ENCODE measurements at regions not wholly inside any gene's neighbourhood (a gene's known extent, or its start where the extent isn't known, plus 50 kb on each side); places are given as distances from the start of the nearest gene placed in this dataset.

DNA sequence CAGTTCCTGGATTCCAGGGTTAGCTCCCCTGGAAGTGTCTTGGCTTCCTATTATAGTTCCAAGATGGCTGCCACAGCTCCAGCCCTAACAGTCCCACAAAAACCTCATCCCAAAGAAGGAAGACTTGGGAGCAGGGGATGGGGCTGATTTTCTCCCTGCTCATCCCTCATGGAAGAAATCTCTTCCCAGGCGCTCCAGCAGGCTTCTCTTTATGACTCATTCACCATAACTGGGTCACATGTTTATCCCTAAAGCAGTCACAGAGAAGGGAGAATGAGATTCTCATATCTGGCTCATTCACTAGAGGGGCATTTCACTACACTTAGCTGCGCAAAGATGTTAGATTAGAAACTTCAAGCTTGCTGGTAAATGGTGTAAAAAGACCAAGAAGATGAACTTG is 206.5 kb upstream of the IRX3 start:
- no peaks in the 10 kb centered on the region for H3K36me3 ChIP-seq
- DNase-seq (ENCODE audit: extremely low spot score) = no peak
- intact Hi-C loops (cut with DNase I) = no loop called here

DNA sequence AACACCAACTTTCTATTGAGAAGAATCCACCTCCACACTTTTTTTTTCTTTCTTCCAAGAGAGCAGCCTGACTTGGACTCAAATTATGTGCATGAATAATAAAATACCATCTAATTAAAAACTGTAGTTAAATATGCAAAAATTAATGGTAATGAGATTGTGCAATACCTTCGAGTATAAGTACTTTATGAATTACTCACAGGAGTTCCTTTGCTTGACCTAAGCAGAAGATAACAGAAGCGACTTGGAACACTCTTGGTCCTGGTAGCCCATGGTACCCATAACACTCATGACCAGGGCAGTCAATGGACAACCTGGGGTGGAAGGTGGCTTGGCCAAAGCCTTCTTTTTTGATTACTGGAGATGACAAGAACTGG is 203.5 kb upstream of the IRX3 start:
- Histone ChIP-seq H3K9me3 (no peaks in the 10 kb centered on the region), H3K4me1 (no peaks in the 10 kb centered on the region), H3K27ac (replicated peaks in 1 of 4) (no peak overlapping the region), H3K4me3 (no peak overlapping the region), H3K27me3 (peaks cover 0 to 6% (median 0%) of the 10 kb centered on the region in 4 donors), H3K36me3 (no peaks in the 10 kb centered on the region)
- intact Hi-C loops (cut with DNase I) = no loop called here
- TF ChIP-seq POLR2A (IDR thresholded peaks at IDR 0.05; ENCODE audit: low read depth) (no peak), EP300 (IDR thresholded peaks at IDR 0.05) (no peak), POLR2AphosphoS5 (IDR thresholded peaks at IDR 0.05) (no peak)
- TF ChIP-seq, protein P1, sequence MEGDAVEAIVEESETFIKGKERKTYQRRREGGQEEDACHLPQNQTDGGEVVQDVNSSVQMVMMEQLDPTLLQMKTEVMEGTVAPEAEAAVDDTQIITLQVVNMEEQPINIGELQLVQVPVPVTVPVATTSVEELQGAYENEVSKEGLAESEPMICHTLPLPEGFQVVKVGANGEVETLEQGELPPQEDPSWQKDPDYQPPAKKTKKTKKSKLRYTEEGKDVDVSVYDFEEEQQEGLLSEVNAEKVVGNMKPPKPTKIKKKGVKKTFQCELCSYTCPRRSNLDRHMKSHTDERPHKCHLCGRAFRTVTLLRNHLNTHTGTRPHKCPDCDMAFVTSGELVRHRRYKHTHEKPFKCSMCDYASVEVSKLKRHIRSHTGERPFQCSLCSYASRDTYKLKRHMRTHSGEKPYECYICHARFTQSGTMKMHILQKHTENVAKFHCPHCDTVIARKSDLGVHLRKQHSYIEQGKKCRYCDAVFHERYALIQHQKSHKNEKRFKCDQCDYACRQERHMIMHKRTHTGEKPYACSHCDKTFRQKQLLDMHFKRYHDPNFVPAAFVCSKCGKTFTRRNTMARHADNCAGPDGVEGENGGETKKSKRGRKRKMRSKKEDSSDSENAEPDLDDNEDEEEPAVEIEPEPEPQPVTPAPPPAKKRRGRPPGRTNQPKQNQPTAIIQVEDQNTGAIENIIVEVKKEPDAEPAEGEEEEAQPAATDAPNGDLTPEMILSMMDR (IDR thresholded peaks at IDR 0.05) = no peak
- no peak for DNase-seq (ENCODE audit: extremely low spot score)
- WGBS = 89% methylated on average over 2 of the region's 2 CpGs

More for the DNA sequence above, 206.5 kb upstream of the IRX3 start:
- Histone ChIP-seq H3K27me3 (peaks cover 0 to 6% (median 0%) of the 10 kb centered on the region in 4 donors), H3K4me3 (no peak overlapping the region), H3K27ac (replicated peaks in 1 of 4) (no peak overlapping the region), H3K4me1 (no peaks in the 10 kb centered on the region), H3K9me3 (peaks cover 0 to 4% (median 2%) of the 10 kb centered on the region in 4 donors)
- 84% methylated on average over 2 of the region's 2 CpGs for whole genome bisulfite sequencing
- TF ChIP-seq POLR2A (IDR thresholded peaks at IDR 0.05; ENCODE audit: low read depth) (no peak), EP300 (IDR thresholded peaks at IDR 0.05) (no peak), POLR2AphosphoS5 (IDR thresholded peaks at IDR 0.05) (no peak)
- TF ChIP-seq, protein P1 (IDR thresholded peaks at IDR 0.05) = no peak

DNA sequence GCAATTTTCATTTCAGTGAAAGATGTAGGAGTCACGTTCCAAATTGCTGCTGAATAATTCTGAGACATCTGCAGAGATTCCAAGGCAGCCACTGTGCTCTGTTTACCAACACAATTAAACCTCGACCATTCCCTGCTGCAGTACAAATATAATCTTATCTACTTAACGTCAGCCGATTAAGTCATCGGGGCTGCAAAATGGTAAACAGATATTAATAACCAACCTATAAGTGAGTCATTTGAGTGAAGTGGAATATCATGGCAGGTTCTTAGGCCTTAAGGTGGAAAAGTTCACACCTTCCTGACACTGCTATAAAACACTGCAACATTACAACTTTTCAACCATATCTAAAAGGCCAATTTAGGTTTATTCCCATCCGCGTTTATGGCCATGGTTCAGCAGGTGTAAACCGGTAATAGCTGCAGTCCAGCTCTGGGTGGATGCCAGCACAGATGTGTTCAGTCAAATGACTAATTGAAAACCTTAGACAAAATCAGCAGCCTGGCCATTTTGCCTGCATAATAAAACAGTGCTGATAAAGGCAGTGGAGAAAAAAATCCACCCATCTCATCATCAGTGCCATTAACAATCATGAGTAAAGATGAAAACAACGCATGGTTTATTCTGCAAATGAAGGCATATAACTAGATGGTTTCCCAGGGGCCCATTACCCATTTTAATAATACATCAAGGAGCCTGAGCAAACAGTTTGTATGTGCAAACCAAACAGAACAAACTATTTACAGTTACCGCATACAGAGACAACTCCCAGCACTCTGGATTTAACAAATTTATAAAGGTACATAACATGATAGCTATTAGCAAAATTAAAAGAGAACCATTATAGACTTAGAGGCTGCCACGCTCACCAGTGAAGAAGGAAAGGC is 202.9 kb upstream of the IRX3 start:
- Histone ChIP-seq H3K4me3 (no peak overlapping the region), H3K9me3 (no peaks in the 10 kb centered on the region), H3K36me3 (no peaks in the 10 kb centered on the region), H3K4me1 (peaks cover 0 to 2% (median 0%) of the 10 kb centered on the region in 4 donors), H3K27ac (replicated peaks in 1 of 4) (no peak overlapping the region), H3K27me3 (peaks cover 0 to 6% (median 0%) of the 10 kb centered on the region in 4 donors)
- WGBS = 68% methylated on average over 11 of the region's 11 CpGs
- TF ChIP-seq POLR2AphosphoS5 (IDR thresholded peaks at IDR 0.05) = no peak
- no peak for TF ChIP-seq EP300 (IDR thresholded peaks at IDR 0.05)
- TF ChIP-seq, protein P1 (IDR thresholded peaks at IDR 0.05) = no peak
- no peak for TF ChIP-seq POLR2A (IDR thresholded peaks at IDR 0.05; ENCODE audit: low read depth)
- no peak for DNase-seq (ENCODE audit: extremely low spot score)
- intact Hi-C loops (cut with DNase I) = no loop called here

DNA sequence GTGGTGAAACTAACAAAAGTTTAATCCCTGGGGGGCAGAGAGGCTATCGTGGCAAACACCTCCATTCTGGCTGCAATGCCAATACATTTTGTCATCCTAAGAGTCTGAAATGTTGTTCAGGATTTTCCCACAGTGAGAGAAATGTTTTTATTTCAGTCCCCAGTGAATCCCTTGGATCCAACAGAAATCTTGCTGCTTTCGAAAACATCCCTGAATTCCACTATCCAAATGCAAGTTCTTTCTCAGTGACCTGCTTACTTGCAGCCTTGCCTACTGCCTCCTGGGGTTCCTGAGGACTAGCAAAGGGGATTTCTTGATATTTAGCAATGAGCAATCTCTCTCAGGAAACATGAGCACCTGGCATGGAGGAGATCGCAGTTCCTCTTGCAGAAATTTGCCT is 202.1 kb upstream of the IRX3 start:
- H3K4me1 ChIP-seq = peaks cover 0 to 9% (median 0%) of the 10 kb centered on the region in 4 donors
- no peak for DNase-seq (ENCODE audit: extremely low spot score)
- H3K27ac ChIP-seq (replicated peaks in 1 of 4) = no peak overlapping the region
- H3K9me3 ChIP-seq = no peaks in the 10 kb centered on the region
- H3K36me3 ChIP-seq = no peaks in the 10 kb centered on the region
- peaks cover 0 to 6% (median 0%) of the 10 kb centered on the region in 4 donors for H3K27me3 ChIP-seq
- intact Hi-C loops (cut with DNase I) = no loop called here
- TF ChIP-seq POLR2AphosphoS5 (IDR thresholded peaks at IDR 0.05) (no peak), POLR2A (IDR thresholded peaks at IDR 0.05; ENCODE audit: low read depth) (no peak), EP300 (IDR thresholded peaks at IDR 0.05) (no peak)
- TF ChIP-seq, protein P1 (IDR thresholded peaks at IDR 0.05) = no peak
- 74% methylated on average over 3 of the region's 3 CpGs for WGBS
- no peak overlapping the region for H3K4me3 ChIP-seq
